ENCODE measurements at regions not wholly inside any gene's neighbourhood (a gene's known extent, or its start where the extent isn't known, plus 50 kb on each side); places are given as distances from the start of the nearest gene placed in this dataset.

DNA sequence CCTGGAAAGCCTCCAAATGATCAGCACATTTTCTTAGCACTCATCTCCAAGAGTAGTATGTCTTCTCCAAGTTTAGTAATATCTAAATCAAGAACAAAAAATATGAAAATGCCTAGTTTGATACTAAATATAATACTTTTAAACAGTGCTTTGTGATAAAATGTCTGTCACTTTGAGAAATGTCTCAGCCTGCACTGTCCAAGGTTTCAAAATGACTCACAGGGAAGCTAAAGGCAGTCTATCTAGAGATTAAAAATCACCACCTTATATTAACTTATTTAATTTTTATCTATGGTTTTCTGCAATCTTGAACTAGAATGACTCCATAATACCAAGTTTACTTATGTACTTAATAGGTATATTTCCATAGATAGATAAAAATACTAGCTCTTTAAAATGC lies 633.0 kb upstream of the C9orf72 start:
- CTCF ChIA-PET = no interaction called here
- no peaks in the 10 kb centered on the region for H3K9me1 ChIP-seq (ENCODE audit: insufficient read depth, low read length)

More for the DNA sequence above, 633.0 kb upstream of the C9orf72 start:
- H4K20me1 ChIP-seq (ENCODE audit: insufficient read depth, low read length) = no peaks in the 10 kb centered on the region
- H3K4ac ChIP-seq (ENCODE audit: low read depth, low read length) = no peak overlapping the region
- no peak overlapping the region for H2AK9ac ChIP-seq (replicated peaks; ENCODE audit: low read depth, low read length, poor library complexity)
- H3K9me3 ChIP-seq (ENCODE audit: control insufficient read depth, insufficient read depth, low read length) = no peaks in the 10 kb centered on the region; the same call in 1 of the 2 replicates
- no peak overlapping the region for H2BK5ac ChIP-seq (ENCODE audit: low read depth, low read length, poor library complexity, severe bottlenecking)
- H2AFZ ChIP-seq (replicated peaks; ENCODE audit: low read length, poor library complexity) = no peak overlapping the region
- H2BK15ac ChIP-seq (ENCODE audit: low read depth, low read length) = no peak overlapping the region
- no peak overlapping the region for H3K4me3 ChIP-seq (ENCODE audit: insufficient read depth, low read depth, low read length)
- no peak overlapping the region for H4K8ac ChIP-seq (ENCODE audit: low read depth in 2 of 2, low read length in 2 of 2)
- no peaks in the 10 kb centered on the region for H3K27me3 ChIP-seq (ENCODE audit: control insufficient read depth, insufficient read depth, low read length)
- H3K36me3 ChIP-seq (ENCODE audit: control insufficient read depth, insufficient read depth, low read length) = no peaks in the 10 kb centered on the region
- no peak overlapping the region for H4K5ac ChIP-seq (ENCODE audit: low read depth, low read length)
- H3K79me1 ChIP-seq (ENCODE audit: low read depth in 1 of 2, low read length in 2 of 2) = no peaks in the 10 kb centered on the region
- no peak overlapping the region for H4K91ac ChIP-seq (ENCODE audit: insufficient read depth, low read depth, low read length)
- intact Hi-C loops (cut with micrococcal nuclease) = no loop called here
- no peak overlapping the region for H3K18ac ChIP-seq (ENCODE audit: low read depth, low read length)
- no peak for TF ChIP-seq NFE2L2 (IDR thresholded peaks at IDR 0.05; ENCODE audit: low read depth, low read length)
- TF ChIP-seq CEBPB (IDR thresholded peaks at IDR 0.05; ENCODE audit: low read depth, low read length) = no peak
- no peak for TF ChIP-seq POLR2A (IDR thresholded peaks at IDR 0.05; ENCODE audit: low read depth, low read length)
- no peak for TF ChIP-seq MAFK (IDR thresholded peaks at IDR 0.05; ENCODE audit: low read depth, low read length)
- no peak for TF ChIP-seq USF2 (IDR thresholded peaks at IDR 0.05; ENCODE audit: low read depth, low read length)
- no peak for TF ChIP-seq RAD21 (IDR thresholded peaks at IDR 0.05; ENCODE audit: low read length)
- no peak for TF ChIP-seq ELK1 (IDR thresholded peaks at IDR 0.05; ENCODE audit: borderline replicate concordance, low read depth, low read length)
- no peak for TF ChIP-seq RFX5 (IDR thresholded peaks at IDR 0.05; ENCODE audit: low read depth, low read length)
- no TSS peak for BruUV-seq (replicated peaks)
- H3K23ac ChIP-seq (ENCODE audit: low read depth, low read length) = no peak overlapping the region
- no peak overlapping the region for H3K56ac ChIP-seq (ENCODE audit: extremely low read depth, insufficient read depth, low read length)
- dilution Hi-C loops (cut with HindIII; ENCODE audit: low sequenced_read_pairs, unreplicated experiment) = no loop called here
- H2BK20ac ChIP-seq (ENCODE audit: low read depth, low read length) = no peak overlapping the region
- H3K27ac ChIP-seq (ENCODE audit: insufficient read depth, low read length) = no peak overlapping the region
- H3K4me2 ChIP-seq (ENCODE audit: low read depth, low read length) = no peak overlapping the region
- no peak for ATAC-seq (ENCODE audit: low read depth)
- H3K4me1 ChIP-seq (ENCODE audit: control insufficient read depth, insufficient read depth, low read length) = no peaks in the 10 kb centered on the region
- no peak overlapping the region for H2AK5ac ChIP-seq (ENCODE audit: low read depth, low read length)
- H2BK120ac ChIP-seq (ENCODE audit: low read depth, low read length) = no peak overlapping the region
- H3K14ac ChIP-seq (replicated peaks; ENCODE audit: low read depth, low read length) = no peak overlapping the region
- POLR2A ChIA-PET (ENCODE audit: unreplicated experiment) = no interaction called here
- no peak overlapping the region for H3K9ac ChIP-seq (ENCODE audit: low read depth, low read length)
- in situ Hi-C loops (cut with MboI; ENCODE audit: low sequenced_read_pairs) = no loop called here
- no peak for DNase-seq
